HCT116 (cell line): ENCODE measurements at regions not wholly inside any gene's neighbourhood (a gene's known extent, or its start where the extent isn't known, plus 50 kb on each side); places are given as distances from the start of the nearest gene placed in this dataset.

ENCODE experiments used
- ATAC-seq: fragments of 200-7000 bp; cut with Tn5 transposase; 2 replicates; pipeline ENCODE4 v1.9.1; 2020; ENCODE audit warnings: mild to moderate bottlenecking, moderate library complexity
- BruUV-seq: library from RNA; stranded (reverse); fragments of 400-500 nt; replicated peaks from 2 replicates; lab custom pipeline; 2021; lab: Mats Ljungman, UMichigan
- CTCF ChIA-PET: fragments of 300-600 bp; sonication (Branson Sonifier 250); formaldehyde crosslinking; loops from one replicate; lab custom pipeline; 2021; ENCODE audit warnings: antibody characterized with exemption; lab: Charles Lee
- POLR2A ChIA-PET: fragments of 300-600, 350-600 bp; sonication (Branson Sonifier 250); formaldehyde crosslinking; loops from one replicate; lab custom pipeline; 2021; ENCODE audit warnings: antibody characterized with exemption; lab: Charles Lee
- RAD21 ChIA-PET, 2 experiments: fragments of 300-600 bp; sonication (Branson Sonifier 250); formaldehyde crosslinking; loops; one replicate each; lab custom pipeline; 2023; ENCODE audit warnings: low total read pairs in 2 of 2; ENCODE audit not compliant: uncharacterized antibody in 2 of 2, unreplicated experiment in 2 of 2, low non-redundant PET in 1 of 2; lab: Charles Lee
- DNase-seq: peaks from one replicate; pipeline ENCODE4 v3.0.0-alpha.2; 2010; ENCODE audit warnings: low read depth, low spot score
- H2AFZ ChIP-seq: fragments of 200-600 bp; shearing (Covaris generic), sonication (generic); 2 replicates; pipeline ENCODE4 v1.6.1; 2017; ENCODE audit warnings: low read depth, mixed run types, mixed read lengths, antibody characterized with exemption, low read length; ENCODE audit not compliant: poor library complexity, severe bottlenecking
- H3K27ac ChIP-seq: 2 replicates; pipeline ENCODE4 v1.5.1; 2012; ENCODE audit warnings: low read depth, low read length
- H3K27me3 ChIP-seq: fragments of 200-600 bp; sonication (generic); 2 replicates; pipeline ENCODE4 v1.6.1; 2016; ENCODE audit warnings: mixed run types, low read length, mixed read lengths; ENCODE audit not compliant: insufficient read depth
- H3K36me3 ChIP-seq, 2 experiments: fragments of 200-500 bp in 1 of 2; fragments of 200-600 bp in 1 of 2; sonication (Bioruptor generic) in 1 of 2; sonication (generic) in 1 of 2; 2 replicates each; pipeline versions ENCODE4 v1.5.1 to v1.6.1; 2014 to 2016; ENCODE audit warnings: low read length in 2 of 2, inconsistent platforms in 1 of 2, mixed read lengths in 1 of 2, mixed run types in 1 of 2; ENCODE audit not compliant: insufficient read depth in 2 of 2, control insufficient read depth in 1 of 2
- H3K4me1 ChIP-seq, 2 experiments: fragments of 200-600 bp in 1 of 2; sonication (generic) in 1 of 2; 2 replicates each; pipeline versions ENCODE4 v1.5.1 to v1.6.1; 2012 to 2017; ENCODE audit warnings: low read length in 2 of 2, inconsistent platforms in 1 of 2, mild to moderate bottlenecking in 1 of 2, mixed read lengths in 1 of 2, mixed run types in 1 of 2, moderate library complexity in 1 of 2; ENCODE audit not compliant: insufficient read depth in 2 of 2, control insufficient read depth in 1 of 2
- H3K4me2 ChIP-seq: fragments of 200-600 bp; sonication (generic); 2 replicates; pipeline ENCODE4 v1.6.1; 2017; ENCODE audit warnings: mixed run types, low read length, mixed read lengths
- H3K4me3 ChIP-seq, 2 experiments: fragments of 200-600 bp in 1 of 2; sonication (generic) in 1 of 2; replicated peaks in 1 of 2; 2 replicates each; pipeline ENCODE4 v1.5.1; 2011 to 2016; ENCODE audit warnings: low read length in 2 of 2, control low read depth in 1 of 2, low read depth in 1 of 2, mild to moderate bottlenecking in 1 of 2, mixed read lengths in 1 of 2, mixed run types in 1 of 2
- H3K79me2 ChIP-seq: fragments of 200-600 bp; sonication (generic); 2 replicates; pipeline ENCODE4 v1.6.1; 2017; ENCODE audit warnings: mild to moderate bottlenecking, mixed run types, low read length, moderate library complexity, mixed read lengths; ENCODE audit not compliant: insufficient read depth
- H3K9ac ChIP-seq: fragments of 200-600 bp; sonication (generic); 2 replicates; pipeline ENCODE4 v1.6.1; 2016; ENCODE audit warnings: low read length, mixed read lengths
- H3K9me2 ChIP-seq: fragments of 200-600 bp; sonication (generic), shearing (Covaris generic); 2 replicates; pipeline ENCODE4 v1.6.1; 2017; ENCODE audit warnings: mixed run types, mild to moderate bottlenecking, moderate library complexity; ENCODE audit not compliant: insufficient read depth
- H3K9me3 ChIP-seq, 2 experiments: fragments of 200-500 bp in 1 of 2; fragments of 200-600 bp in 1 of 2; sonication (Bioruptor generic) in 1 of 2; sonication (generic) in 1 of 2; 2 replicates each; pipeline ENCODE4 v1.6.1; 2014 to 2017; ENCODE audit warnings: low read length in 2 of 2, mixed read lengths in 2 of 2, inconsistent platforms in 1 of 2, low read depth in 1 of 2, mild to moderate bottlenecking in 1 of 2, mixed run types in 1 of 2, moderate library complexity in 1 of 2; ENCODE audit not compliant: control insufficient read depth in 1 of 2, insufficient read depth in 1 of 2
- H4K20me1 ChIP-seq: fragments of 200-600 bp; sonication (generic), shearing (Covaris generic); 2 replicates; pipeline ENCODE4 v1.6.1; 2017; ENCODE audit warnings: mixed run types, mild to moderate bottlenecking, moderate library complexity; ENCODE audit not compliant: insufficient read depth
- JUND ChIP-seq: IDR thresholded peaks from 2 replicates; pipeline ENCODE4 v1.6.1; 2012
- POLR2A ChIP-seq: IDR thresholded peaks from 2 replicates; pipeline ENCODE4 v1.7.0; 2011; ENCODE audit warnings: borderline replicate concordance; ENCODE audit not compliant: insufficient read depth, insufficient read length; ENCODE audit errors: extremely low read depth
- SIN3A ChIP-seq: IDR thresholded peaks from 2 replicates; pipeline ENCODE4 v1.6.1; 2012; ENCODE audit warnings: low read depth
- SP1 ChIP-seq: IDR thresholded peaks from 2 replicates; pipeline ENCODE4 v1.6.1; 2012; ENCODE audit warnings: low read depth
- SRF ChIP-seq: IDR thresholded peaks from 2 replicates; pipeline ENCODE4 v1.6.1; 2012; ENCODE audit warnings: low read depth
- ZNF274 ChIP-seq: fragments of 200-500 bp; sonication (Bioruptor generic); IDR thresholded peaks from 2 replicates; pipeline ENCODE4 v1.6.1; 2014; ENCODE audit warnings: mild to moderate bottlenecking, low read depth, low read length, inconsistent platforms
- intact Hi-C: fragments of 100-400 bp; cut with micrococcal nuclease; formaldehyde crosslinking; loops from 2 replicates; pipeline ENCODE4 v1.10.0; 2022
- TF ChIP-seq, protein P1 (sequence below): IDR thresholded peaks from 2 replicates; pipeline ENCODE4 v1.6.1; 2011; ENCODE audit warnings: mild to moderate bottlenecking, low read length, moderate library complexity; ENCODE audit not compliant: insufficient replicate concordance; ENCODE audit errors: extremely low read depth
- TF ChIP-seq, protein P2 (sequence below): IDR thresholded peaks from 2 replicates; pipeline ENCODE4 v1.6.1; 2012

DNA sequence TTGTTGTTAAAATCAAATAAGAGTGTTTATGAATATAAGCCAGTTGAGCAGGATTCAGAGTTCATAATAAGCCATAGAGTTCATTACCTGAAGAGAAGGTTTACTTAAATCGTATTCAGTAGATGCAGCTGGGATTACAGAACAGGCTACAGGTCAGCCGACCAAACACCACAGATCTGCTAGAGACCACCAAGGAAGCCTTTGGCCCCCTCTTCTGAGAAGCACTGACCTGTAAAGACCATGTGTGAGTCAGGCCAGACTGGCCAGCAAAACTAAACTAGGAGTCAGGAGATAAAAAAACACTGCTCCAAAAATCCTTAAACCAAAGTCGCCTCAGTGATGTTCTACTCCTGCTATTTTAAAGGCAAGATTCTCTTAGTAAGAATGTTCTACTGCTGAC, 1125.5 kb downstream of the FAT4 start:
- TF ChIP-seq POLR2A (no peak), JUND (no peak), SP1 (no peak), ZNF274 (no peak), SIN3A (no peak), SRF (no peak)
- TF ChIP-seq, protein P1, sequence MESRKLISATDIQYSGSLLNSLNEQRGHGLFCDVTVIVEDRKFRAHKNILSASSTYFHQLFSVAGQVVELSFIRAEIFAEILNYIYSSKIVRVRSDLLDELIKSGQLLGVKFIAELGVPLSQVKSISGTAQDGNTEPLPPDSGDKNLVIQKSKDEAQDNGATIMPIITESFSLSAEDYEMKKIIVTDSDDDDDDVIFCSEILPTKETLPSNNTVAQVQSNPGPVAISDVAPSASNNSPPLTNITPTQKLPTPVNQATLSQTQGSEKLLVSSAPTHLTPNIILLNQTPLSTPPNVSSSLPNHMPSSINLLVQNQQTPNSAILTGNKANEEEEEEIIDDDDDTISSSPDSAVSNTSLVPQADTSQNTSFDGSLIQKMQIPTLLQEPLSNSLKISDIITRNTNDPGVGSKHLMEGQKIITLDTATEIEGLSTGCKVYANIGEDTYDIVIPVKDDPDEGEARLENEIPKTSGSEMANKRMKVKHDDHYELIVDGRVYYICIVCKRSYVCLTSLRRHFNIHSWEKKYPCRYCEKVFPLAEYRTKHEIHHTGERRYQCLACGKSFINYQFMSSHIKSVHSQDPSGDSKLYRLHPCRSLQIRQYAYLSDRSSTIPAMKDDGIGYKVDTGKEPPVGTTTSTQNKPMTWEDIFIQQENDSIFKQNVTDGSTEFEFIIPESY: no peak
- TF ChIP-seq, protein P2, sequence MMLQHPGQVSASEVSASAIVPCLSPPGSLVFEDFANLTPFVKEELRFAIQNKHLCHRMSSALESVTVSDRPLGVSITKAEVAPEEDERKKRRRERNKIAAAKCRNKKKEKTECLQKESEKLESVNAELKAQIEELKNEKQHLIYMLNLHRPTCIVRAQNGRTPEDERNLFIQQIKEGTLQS: no peak
- intact Hi-C loops: no loop called here

More for the DNA sequence above, 1125.5 kb downstream of the FAT4 start:
- DNase-seq (no peak), ATAC-seq (no peak)
- no peak overlapping the region for H3K4me3 ChIP-seq
- H3K4me2 ChIP-seq: no peak overlapping the region
- H3K27me3 ChIP-seq: no peaks in the 10 kb centered on the region
- no peaks in the 10 kb centered on the region for H3K9me3 ChIP-seq
- no peaks in the 10 kb centered on the region for H3K9me2 ChIP-seq
- H3K9ac ChIP-seq: no peak overlapping the region
- no peak overlapping the region for H3K27ac ChIP-seq
- no peaks in the 10 kb centered on the region for H4K20me1 ChIP-seq
- RAD21 ChIA-PET: no interaction called here
- no peaks in the 10 kb centered on the region for H3K36me3 ChIP-seq
- no peaks in the 10 kb centered on the region for H3K79me2 ChIP-seq
- CTCF ChIA-PET: no interaction called here
- POLR2A ChIA-PET: no interaction called here
- BruUV-seq: no TSS peak
- H3K4me1 ChIP-seq: no peaks in the 10 kb centered on the region
- H2AFZ ChIP-seq: no peak overlapping the region
